ENCODE measurements at regions not wholly inside any gene's neighbourhood (a gene's known extent, or its start where the extent isn't known, plus 50 kb on each side); places are given as distances from the start of the nearest gene placed in this dataset.
"Not testable (repeated sequence)": the region's sequence is repeated elsewhere in the genome, so short reads cannot be mapped to it uniquely, and the experiment has no call there.

DNA sequence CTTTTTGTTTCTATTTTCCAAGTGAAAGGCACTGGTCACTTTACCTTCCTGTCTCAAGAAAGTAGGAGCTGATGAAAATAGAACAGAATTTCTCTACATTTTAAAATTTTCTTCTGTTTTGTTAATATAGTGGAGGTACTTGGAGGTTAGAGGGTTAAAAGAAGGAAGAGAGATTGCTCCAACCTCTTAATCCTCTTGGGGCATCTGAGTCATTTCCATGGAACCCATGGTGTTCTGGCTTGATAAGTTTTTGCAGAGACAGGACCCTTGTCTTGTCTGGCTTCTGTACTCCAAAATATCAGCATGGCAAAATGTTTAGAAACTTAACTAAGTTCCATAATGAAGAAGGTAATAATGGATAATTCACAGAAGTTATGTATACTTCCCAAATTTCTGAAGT, 727.2 kb downstream of the C4orf33 start:
- no peak for TF ChIP-seq CTCF (conservative IDR thresholded peaks at IDR 0.05; ENCODE audit: low read depth)
- no peak overlapping the region for H3K27ac ChIP-seq
- DNase-seq (ENCODE audit: low spot score): no peak
- ChIA-PET CTCF (interaction anchor here (0.6 to 0.7 kb wide), 3 partner anchors 41 to 447 kb away, joined by 3 read pairs; no protein-coding TSS in a partner anchor), POLR2A (ENCODE audit: low non-redundant PET) (no interaction called here)

- no peak for DNase-seq (ENCODE audit: low spot score)
- CTCF ChIA-PET: no interaction called here
- POLR2A ChIA-PET (ENCODE audit: low non-redundant PET): no interaction called here
- no peak overlapping the region for H3K27ac ChIP-seq
- no peak for TF ChIP-seq CTCF (conservative IDR thresholded peaks at IDR 0.05; ENCODE audit: low read depth)
These were observed 733.4 kb downstream of the C4orf33 start for GRCh38 chr4:129829373-129829772.

DNA sequence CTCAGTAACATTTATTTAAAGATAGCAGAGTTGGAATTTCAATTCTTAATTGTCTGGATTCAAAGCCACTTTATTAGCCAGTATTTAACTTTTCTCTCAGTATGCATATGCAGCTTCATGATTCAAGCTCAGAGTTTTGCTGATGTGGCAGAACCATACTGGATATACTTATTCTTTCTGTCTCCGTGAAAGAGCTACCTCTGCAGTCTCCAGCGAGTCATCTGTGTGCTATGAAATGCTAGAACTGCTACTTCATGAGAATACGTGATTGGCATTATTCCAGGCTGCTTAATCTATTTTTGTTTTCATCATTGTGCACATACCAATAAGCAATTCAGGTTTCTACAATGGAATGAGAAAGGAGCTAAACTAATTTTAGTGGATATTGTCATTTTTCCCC, 743.7 kb downstream of the C4orf33 start:
- ChIA-PET POLR2A (ENCODE audit: low non-redundant PET) (no interaction called here), CTCF (no interaction called here)
- no peak for DNase-seq (ENCODE audit: low spot score)
- TF ChIP-seq CTCF (conservative IDR thresholded peaks at IDR 0.05; ENCODE audit: low read depth): no peak
- no peak overlapping the region for H3K27ac ChIP-seq

DNA sequence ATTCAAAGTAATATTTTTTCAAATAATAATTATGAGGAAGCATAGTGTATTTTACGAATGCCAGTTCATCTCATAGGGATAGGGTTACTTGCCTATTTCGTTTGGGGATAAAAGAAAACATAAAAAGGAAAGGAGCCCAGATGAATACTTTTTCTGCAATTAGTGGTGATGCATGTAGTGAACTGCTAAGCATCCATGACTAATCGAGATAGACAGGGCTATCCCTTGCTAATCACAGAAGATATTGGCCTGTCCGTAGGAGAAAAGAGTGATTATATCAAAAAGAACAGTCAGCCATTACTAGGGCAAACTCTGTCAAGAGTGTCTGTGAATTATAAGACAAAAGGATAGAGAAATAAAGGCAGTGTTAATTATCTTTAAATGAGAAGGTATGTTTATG, 746.1 kb downstream of the C4orf33 start:
- TF ChIP-seq CTCF (conservative IDR thresholded peaks at IDR 0.05; ENCODE audit: low read depth): no peak
- POLR2A ChIA-PET (ENCODE audit: low non-redundant PET): no interaction called here
- DNase-seq (ENCODE audit: low spot score): no peak
- H3K27ac ChIP-seq: no peak overlapping the region
- CTCF ChIA-PET: no interaction called here

- CTCF ChIA-PET: no interaction called here
- TF ChIP-seq CTCF (conservative IDR thresholded peaks at IDR 0.05; ENCODE audit: low read depth): no peak
- no peak for DNase-seq (ENCODE audit: low spot score)
- no peak overlapping the region for H3K27ac ChIP-seq
- POLR2A ChIA-PET (ENCODE audit: low non-redundant PET): no interaction called here
These were observed 756.5 kb downstream of the C4orf33 start for GRCh38 chr4:129852434-129852833.

DNA sequence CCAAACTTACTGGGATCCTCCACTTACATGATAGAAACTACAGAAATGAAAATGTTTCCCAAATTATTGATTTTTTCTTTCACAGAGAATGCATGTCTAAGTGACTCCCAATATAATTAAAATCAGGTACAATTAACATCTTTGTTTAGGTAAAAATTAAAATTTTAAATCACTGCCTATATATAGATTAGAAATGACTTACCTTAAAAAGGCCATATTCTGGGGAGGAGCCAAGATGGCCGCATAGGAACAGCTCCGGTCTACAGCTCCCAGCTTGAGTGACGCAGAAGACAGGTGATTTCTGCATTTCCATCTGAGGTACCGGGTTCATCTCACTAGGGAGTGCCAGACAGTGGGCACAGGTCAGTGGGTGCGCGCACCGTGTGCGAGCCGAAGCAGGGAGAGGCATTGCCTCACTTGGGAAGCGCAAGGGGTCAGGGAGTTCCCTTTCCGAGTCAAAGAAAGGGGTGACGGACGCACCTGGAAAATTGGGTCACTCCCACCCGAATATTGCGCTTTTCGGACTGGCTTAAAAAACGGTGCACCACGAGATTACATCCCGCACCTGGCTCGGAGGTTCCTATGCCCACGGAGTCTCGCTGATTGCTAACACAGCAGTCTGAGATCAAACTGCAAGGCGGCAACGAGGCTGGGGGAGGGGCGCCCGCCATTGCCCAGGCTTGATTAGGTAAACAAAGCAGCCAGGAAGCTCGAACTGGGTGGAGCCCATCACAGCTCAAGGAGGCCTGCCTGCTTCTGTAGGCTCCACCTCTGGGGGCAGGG, 757.9 kb downstream of the C4orf33 start:
- H3K27ac ChIP-seq: peak overlapping the region; percentile 81
- CTCF ChIA-PET; POLR2A ChIA-PET (ENCODE audit: low non-redundant PET); DNase-seq (ENCODE audit: low spot score): not testable (repeated sequence)

GRCh38 chr4:129862461-129862860, 766.5 kb downstream of the C4orf33 start:
- no peak overlapping the region for H3K27ac ChIP-seq
- TF ChIP-seq CTCF (conservative IDR thresholded peaks at IDR 0.05; ENCODE audit: low read depth): no peak
- no peak for DNase-seq (ENCODE audit: low spot score)
- POLR2A ChIA-PET (ENCODE audit: low non-redundant PET): no interaction called here
- CTCF ChIA-PET: no interaction called here
